Liver (tissue), 8 donors: ENCODE measurements at regions not wholly inside any gene's neighbourhood (a gene's known extent, or its start where the extent isn't known, plus 50 kb on each side); places are given as distances from the start of the nearest gene placed in this dataset.

Experiments
- DNase-seq: peaks from one replicate; pipeline ENCODE4 v3.0.0-alpha.2; 2017; ENCODE audit warnings: low spot score
- H3K27ac ChIP-seq, 2 donors: one replicate each; pipeline ENCODE4 v1.7.0; 2013; ENCODE audit warnings: inconsistent platforms in 2 of 2, low read length in 2 of 2, control low read depth in 1 of 2, low read depth in 1 of 2, mild to moderate bottlenecking in 1 of 2
- H3K27me3 ChIP-seq, 4 donors: one replicate each; pipeline versions ENCODE4 v1.6.1 to v1.7.0; 2013; ENCODE audit warnings: low read length in 3 of 4, inconsistent platforms in 1 of 4, mild to moderate bottlenecking in 1 of 4, moderate library complexity in 1 of 4; ENCODE audit not compliant: control insufficient read depth in 4 of 4, insufficient read depth in 4 of 4
- H3K36me3 ChIP-seq, 4 donors: one replicate each; pipeline versions ENCODE4 v1.6.1 to v1.7.0; 2013; ENCODE audit warnings: low read length in 3 of 4, mild to moderate bottlenecking in 3 of 4, low read depth in 1 of 4, moderate library complexity in 1 of 4; ENCODE audit not compliant: control insufficient read depth in 4 of 4, insufficient read depth in 3 of 4
- H3K4me1 ChIP-seq, 4 donors: one replicate each; pipeline versions ENCODE4 v1.6.1 to v1.7.0; 2013; ENCODE audit warnings: low read length in 3 of 4, mild to moderate bottlenecking in 3 of 4, moderate library complexity in 1 of 4; ENCODE audit not compliant: control insufficient read depth in 4 of 4, insufficient read depth in 4 of 4
- H3K4me3 ChIP-seq, 3 donors: one replicate each; pipeline versions ENCODE4 v1.6.1 to v1.7.0; 2013; ENCODE audit warnings: low read length in 3 of 3, control low read depth in 1 of 3, low read depth in 1 of 3, mild to moderate bottlenecking in 1 of 3
- H3K9ac ChIP-seq, 2 donors: one replicate each; pipeline ENCODE4 v1.7.0; 2013; ENCODE audit warnings: low read length in 2 of 2, mild to moderate bottlenecking in 2 of 2, moderate library complexity in 2 of 2, control low read depth in 1 of 2, low read depth in 1 of 2
- H3K9me3 ChIP-seq, 4 donors: one replicate each; pipeline versions ENCODE4 v1.6.1 to v1.7.0; 2013; ENCODE audit warnings: low read length in 3 of 4; ENCODE audit not compliant: control insufficient read depth in 4 of 4
- EGR1 ChIP-seq, 2 donors: IDR thresholded peaks; 2 replicates each; pipeline ENCODE4 v1.6.1; 2016 to 2018; ENCODE audit warnings: antibody characterized with exemption in 2 of 2, low read depth in 2 of 2
- FOXA1 ChIP-seq: IDR thresholded peaks from 2 replicates; pipeline ENCODE4 v1.6.1; 2016; ENCODE audit warnings: antibody characterized with exemption
- FOXA2 ChIP-seq: IDR thresholded peaks from 2 replicates; pipeline ENCODE4 v1.6.1; 2016; ENCODE audit warnings: antibody characterized with exemption
- GABPA ChIP-seq, 2 donors: IDR thresholded peaks in 1 of 2; conservative IDR thresholded peaks in 1 of 2; 2 replicates each; pipeline ENCODE4 v1.6.1; 2016; ENCODE audit warnings: antibody characterized with exemption in 2 of 2, mild to moderate bottlenecking in 1 of 2, moderate library complexity in 1 of 2
- HNF4A ChIP-seq, 2 donors: conservative IDR thresholded peaks; 2 replicates each; pipeline ENCODE4 v1.6.1; 2016; ENCODE audit warnings: antibody characterized with exemption in 2 of 2, mild to moderate bottlenecking in 2 of 2
- HNF4G ChIP-seq: IDR thresholded peaks from 2 replicates; pipeline ENCODE4 v1.6.1; 2016; ENCODE audit warnings: antibody characterized with exemption
- JUND ChIP-seq, 2 donors: IDR thresholded peaks; 2 replicates each; pipeline ENCODE4 v1.6.1; 2016; ENCODE audit warnings: antibody characterized with exemption in 2 of 2
- NR2F2 ChIP-seq: IDR thresholded peaks from 2 replicates; pipeline ENCODE4 v1.6.1; 2016; ENCODE audit warnings: antibody characterized with exemption
- RAD21 ChIP-seq, 2 donors: IDR thresholded peaks; 2 replicates each; pipeline ENCODE4 v1.6.1; 2016; ENCODE audit warnings: antibody characterized with exemption in 2 of 2, mild to moderate bottlenecking in 2 of 2
- RXRA ChIP-seq, 2 donors: IDR thresholded peaks; 2 replicates each; pipeline ENCODE4 v1.6.1; 2017 to 2018; ENCODE audit warnings: antibody characterized with exemption in 2 of 2, mild to moderate bottlenecking in 1 of 2
- SP1 ChIP-seq: IDR thresholded peaks from 2 replicates; pipeline ENCODE4 v1.6.1; 2018; ENCODE audit warnings: antibody characterized with exemption, mild to moderate bottlenecking
- TAF1 ChIP-seq: conservative IDR thresholded peaks from 2 replicates; pipeline ENCODE4 v1.6.1; 2016; ENCODE audit warnings: antibody characterized with exemption, mild to moderate bottlenecking
- YY1 ChIP-seq: IDR thresholded peaks from 2 replicates; pipeline ENCODE4 v1.6.1; 2016; ENCODE audit warnings: antibody characterized with exemption, mild to moderate bottlenecking
- WGBS: extraction: QIAGEN DNeasy Blood & Tissue Kit; methylation state at CpG from one replicate; pipeline ENCODE4 v1.1.7; 2013; 5-methylcytosine and 5-hydroxymethylcytosine counted together
- TF ChIP-seq, protein P1 (sequence below): IDR thresholded peaks from 2 replicates; pipeline ENCODE4 v1.6.1; 2016; ENCODE audit warnings: antibody characterized with exemption, mild to moderate bottlenecking
- TF ChIP-seq, protein P2 (sequence below): IDR thresholded peaks from 2 replicates; pipeline ENCODE4 v1.6.1; 2016; ENCODE audit warnings: antibody characterized with exemption
- TF ChIP-seq, protein P3 (sequence below): IDR thresholded peaks from 2 replicates; pipeline ENCODE4 v1.6.1; 2016; ENCODE audit warnings: antibody characterized with exemption
- TF ChIP-seq, protein P4 (sequence below): IDR thresholded peaks from 2 replicates; pipeline ENCODE4 v1.6.1; 2016; ENCODE audit warnings: antibody characterized with exemption
- TF ChIP-seq, protein P5 (sequence below): fragments of 150-350 bp; IDR thresholded peaks from 2 replicates; pipeline ENCODE4 v1.5.1; 2017; ENCODE audit warnings: improper control_type of control experiment, low read depth, low read length; ENCODE audit not compliant: missing input control
- donor health status: healthy.
- donor health status: healthy.
- donor health status: healthy.
- donor health status: healthy.
- donor health status: healthy.

DNA sequence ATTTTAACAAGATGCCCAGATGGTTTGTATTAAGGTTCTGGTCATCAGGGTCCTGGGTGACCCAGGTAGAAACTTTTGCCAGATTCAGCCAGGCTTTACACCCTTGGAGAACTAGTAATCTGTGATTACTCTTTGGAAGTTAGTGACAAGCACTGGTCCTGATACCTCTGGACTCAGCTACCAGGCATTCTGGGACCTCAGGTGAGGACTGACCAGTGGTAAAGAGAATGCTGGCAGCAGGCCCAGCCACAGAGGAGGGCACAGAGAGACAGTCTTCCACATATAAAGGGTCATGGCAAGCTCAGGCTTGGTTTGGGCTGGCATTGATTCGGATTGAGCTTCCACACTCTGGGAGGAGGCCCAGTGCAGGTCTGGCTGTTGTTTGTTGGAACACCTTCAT is 112.0 kb upstream of the CHST15 start (continued):
- TF ChIP-seq FOXA1 (no peak), JUND (IDR thresholded peaks at IDR 0.05) (no peak), HNF4G (no peak), FOXA2 (no peak), RAD21 (IDR thresholded peaks at IDR 0.05) (no peak)

DNA sequence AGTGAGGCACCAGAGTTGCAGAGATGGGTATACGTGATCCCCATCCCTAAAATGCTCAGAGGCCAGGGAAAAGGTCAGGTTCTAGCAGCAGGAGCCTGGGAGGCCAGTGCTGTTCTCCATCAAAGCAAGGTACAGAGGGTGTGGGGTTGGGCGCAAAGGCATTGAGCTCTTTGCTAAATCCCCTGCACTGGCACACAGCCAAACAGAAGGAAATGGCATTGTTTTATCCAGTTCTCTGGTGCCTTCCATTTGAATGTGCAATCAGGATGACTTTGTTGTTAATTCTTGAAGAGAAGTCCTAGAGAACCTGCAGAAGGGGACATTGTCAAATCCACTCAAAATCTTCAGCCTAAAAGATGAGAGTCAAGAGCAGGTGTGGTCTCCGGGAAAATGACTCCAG is 111.3 kb upstream of the CHST15 start:
- H3K27ac ChIP-seq, result no peak overlapping the region
- 90% methylated on average over 3 of the region's 3 CpGs for WGBS
- TF ChIP-seq FOXA1 (no peak), TAF1 (no peak), HNF4G (no peak), SP1 (no peak), NR2F2 (no peak), YY1 (no peak), EGR1 (IDR thresholded peaks at IDR 0.05; ENCODE audit: low read depth in 2 of 2) (no peak), HNF4A (conservative IDR thresholded peaks at IDR 0.05) (no peak), RXRA (IDR thresholded peaks at IDR 0.05) (no peak), RAD21 (IDR thresholded peaks at IDR 0.05) (no peak), FOXA2 (no peak), GABPA (IDR thresholded peaks at IDR 0.05 in 1 of 2, conservative IDR thresholded peaks at IDR 0.05 in 1 of 2) (no peak), JUND (IDR thresholded peaks at IDR 0.05) (no peak)
- TF ChIP-seq, protein P1, sequence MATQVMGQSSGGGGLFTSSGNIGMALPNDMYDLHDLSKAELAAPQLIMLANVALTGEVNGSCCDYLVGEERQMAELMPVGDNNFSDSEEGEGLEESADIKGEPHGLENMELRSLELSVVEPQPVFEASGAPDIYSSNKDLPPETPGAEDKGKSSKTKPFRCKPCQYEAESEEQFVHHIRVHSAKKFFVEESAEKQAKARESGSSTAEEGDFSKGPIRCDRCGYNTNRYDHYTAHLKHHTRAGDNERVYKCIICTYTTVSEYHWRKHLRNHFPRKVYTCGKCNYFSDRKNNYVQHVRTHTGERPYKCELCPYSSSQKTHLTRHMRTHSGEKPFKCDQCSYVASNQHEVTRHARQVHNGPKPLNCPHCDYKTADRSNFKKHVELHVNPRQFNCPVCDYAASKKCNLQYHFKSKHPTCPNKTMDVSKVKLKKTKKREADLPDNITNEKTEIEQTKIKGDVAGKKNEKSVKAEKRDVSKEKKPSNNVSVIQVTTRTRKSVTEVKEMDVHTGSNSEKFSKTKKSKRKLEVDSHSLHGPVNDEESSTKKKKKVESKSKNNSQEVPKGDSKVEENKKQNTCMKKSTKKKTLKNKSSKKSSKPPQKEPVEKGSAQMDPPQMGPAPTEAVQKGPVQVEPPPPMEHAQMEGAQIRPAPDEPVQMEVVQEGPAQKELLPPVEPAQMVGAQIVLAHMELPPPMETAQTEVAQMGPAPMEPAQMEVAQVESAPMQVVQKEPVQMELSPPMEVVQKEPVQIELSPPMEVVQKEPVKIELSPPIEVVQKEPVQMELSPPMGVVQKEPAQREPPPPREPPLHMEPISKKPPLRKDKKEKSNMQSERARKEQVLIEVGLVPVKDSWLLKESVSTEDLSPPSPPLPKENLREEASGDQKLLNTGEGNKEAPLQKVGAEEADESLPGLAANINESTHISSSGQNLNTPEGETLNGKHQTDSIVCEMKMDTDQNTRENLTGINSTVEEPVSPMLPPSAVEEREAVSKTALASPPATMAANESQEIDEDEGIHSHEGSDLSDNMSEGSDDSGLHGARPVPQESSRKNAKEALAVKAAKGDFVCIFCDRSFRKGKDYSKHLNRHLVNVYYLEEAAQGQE, result no peak
- TF ChIP-seq, protein P2, sequence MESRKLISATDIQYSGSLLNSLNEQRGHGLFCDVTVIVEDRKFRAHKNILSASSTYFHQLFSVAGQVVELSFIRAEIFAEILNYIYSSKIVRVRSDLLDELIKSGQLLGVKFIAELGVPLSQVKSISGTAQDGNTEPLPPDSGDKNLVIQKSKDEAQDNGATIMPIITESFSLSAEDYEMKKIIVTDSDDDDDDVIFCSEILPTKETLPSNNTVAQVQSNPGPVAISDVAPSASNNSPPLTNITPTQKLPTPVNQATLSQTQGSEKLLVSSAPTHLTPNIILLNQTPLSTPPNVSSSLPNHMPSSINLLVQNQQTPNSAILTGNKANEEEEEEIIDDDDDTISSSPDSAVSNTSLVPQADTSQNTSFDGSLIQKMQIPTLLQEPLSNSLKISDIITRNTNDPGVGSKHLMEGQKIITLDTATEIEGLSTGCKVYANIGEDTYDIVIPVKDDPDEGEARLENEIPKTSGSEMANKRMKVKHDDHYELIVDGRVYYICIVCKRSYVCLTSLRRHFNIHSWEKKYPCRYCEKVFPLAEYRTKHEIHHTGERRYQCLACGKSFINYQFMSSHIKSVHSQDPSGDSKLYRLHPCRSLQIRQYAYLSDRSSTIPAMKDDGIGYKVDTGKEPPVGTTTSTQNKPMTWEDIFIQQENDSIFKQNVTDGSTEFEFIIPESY, result no peak
- TF ChIP-seq, protein P3, sequence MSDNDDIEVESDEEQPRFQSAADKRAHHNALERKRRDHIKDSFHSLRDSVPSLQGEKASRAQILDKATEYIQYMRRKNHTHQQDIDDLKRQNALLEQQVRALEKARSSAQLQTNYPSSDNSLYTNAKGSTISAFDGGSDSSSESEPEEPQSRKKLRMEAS, result no peak
- TF ChIP-seq, protein P4, sequence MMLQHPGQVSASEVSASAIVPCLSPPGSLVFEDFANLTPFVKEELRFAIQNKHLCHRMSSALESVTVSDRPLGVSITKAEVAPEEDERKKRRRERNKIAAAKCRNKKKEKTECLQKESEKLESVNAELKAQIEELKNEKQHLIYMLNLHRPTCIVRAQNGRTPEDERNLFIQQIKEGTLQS, result no peak
- TF ChIP-seq, protein P5, sequence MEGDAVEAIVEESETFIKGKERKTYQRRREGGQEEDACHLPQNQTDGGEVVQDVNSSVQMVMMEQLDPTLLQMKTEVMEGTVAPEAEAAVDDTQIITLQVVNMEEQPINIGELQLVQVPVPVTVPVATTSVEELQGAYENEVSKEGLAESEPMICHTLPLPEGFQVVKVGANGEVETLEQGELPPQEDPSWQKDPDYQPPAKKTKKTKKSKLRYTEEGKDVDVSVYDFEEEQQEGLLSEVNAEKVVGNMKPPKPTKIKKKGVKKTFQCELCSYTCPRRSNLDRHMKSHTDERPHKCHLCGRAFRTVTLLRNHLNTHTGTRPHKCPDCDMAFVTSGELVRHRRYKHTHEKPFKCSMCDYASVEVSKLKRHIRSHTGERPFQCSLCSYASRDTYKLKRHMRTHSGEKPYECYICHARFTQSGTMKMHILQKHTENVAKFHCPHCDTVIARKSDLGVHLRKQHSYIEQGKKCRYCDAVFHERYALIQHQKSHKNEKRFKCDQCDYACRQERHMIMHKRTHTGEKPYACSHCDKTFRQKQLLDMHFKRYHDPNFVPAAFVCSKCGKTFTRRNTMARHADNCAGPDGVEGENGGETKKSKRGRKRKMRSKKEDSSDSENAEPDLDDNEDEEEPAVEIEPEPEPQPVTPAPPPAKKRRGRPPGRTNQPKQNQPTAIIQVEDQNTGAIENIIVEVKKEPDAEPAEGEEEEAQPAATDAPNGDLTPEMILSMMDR, result no peak
- H3K36me3 ChIP-seq, result no peaks in the 10 kb centered on the region
- DNase-seq, result no peak
- no peaks in the 10 kb centered on the region for H3K4me1 ChIP-seq
- H3K9ac ChIP-seq, result no peak overlapping the region
- H3K27me3 ChIP-seq, result no peaks in the 10 kb centered on the region
- H3K9me3 ChIP-seq, result peaks cover 0 to 7% (median under 1%) of the 10 kb centered on the region in 4 donors
- H3K4me3 ChIP-seq, result no peak overlapping the region
